Hematopoietic multipotent progenitor cell treated with erythropoietin and hydrocortisone succinate and interleukin-3 and kit ligand, for 17 days (in vitro differentiated cells): ENCODE measurements at regions not wholly inside any gene's neighbourhood (a gene's known extent, or its start where the extent isn't known, plus 50 kb on each side); places are given as distances from the start of the nearest gene placed in this dataset.
"Not testable (repeated sequence)": the region's sequence is repeated elsewhere in the genome, so short reads cannot be mapped to it uniquely, and the experiment has no call there.

Experiments
- DNase-seq: peaks from one replicate; pipeline ENCODE4 v3.0.0-alpha.2; 2015; ENCODE audit warnings: low spot score

GRCh38 chr11:41519696-41520095, 60.2 kb upstream of the LRRC4C start:
- DNase-seq, result no peak

- no peak for DNase-seq
These were observed 62.9 kb upstream of the LRRC4C start for GRCh38 chr11:41522391-41522790.

- DNase-seq, result no peak
These were observed 63.6 kb upstream of the LRRC4C start for GRCh38 chr11:41522899-41523672.

- no peak for DNase-seq
These were observed 68.1 kb upstream of the LRRC4C start for GRCh38 chr11:41527530-41527929.

- no peak for DNase-seq
These were observed 73.0 kb upstream of the LRRC4C start for GRCh38 chr11:41532413-41532812.

- DNase-seq, result no peak
These were observed 74.3 kb upstream of the LRRC4C start for GRCh38 chr11:41533761-41534160.

GRCh38 chr11:41534391-41534790, 74.9 kb upstream of the LRRC4C start:
- no peak for DNase-seq

- no peak for DNase-seq
These were observed 75.4 kb upstream of the LRRC4C start for GRCh38 chr11:41534861-41535260.

GRCh38 chr11:41536021-41536568, 76.6 kb upstream of the LRRC4C start:
- DNase-seq, result no peak

GRCh38 chr11:41544902-41545301, 85.5 kb upstream of the LRRC4C start:
- DNase-seq, result not testable (repeated sequence)

GRCh38 chr11:41578421-41579051, 119.1 kb upstream of the LRRC4C start:
- DNase-seq, result no peak

GRCh38 chr11:41579546-41579945, 120.1 kb upstream of the LRRC4C start:
- DNase-seq, result no peak

- DNase-seq, result no peak
These were observed 150.1 kb upstream of the LRRC4C start for GRCh38 chr11:41609511-41609910.

GRCh38 chr11:41612415-41612814, 153.0 kb upstream of the LRRC4C start:
- DNase-seq, result no peak

- DNase-seq, result no peak
These were observed 153.9 kb upstream of the LRRC4C start for GRCh38 chr11:41613326-41613725.

- no peak for DNase-seq
These were observed 163.4 kb upstream of the LRRC4C start for GRCh38 chr11:41622707-41623359.

GRCh38 chr11:41659985-41660384, 200.5 kb upstream of the LRRC4C start:
- no peak for DNase-seq

GRCh38 chr11:41660585-41660984, 201.1 kb upstream of the LRRC4C start:
- DNase-seq, result no peak

GRCh38 chr11:41665441-41666360, 206.2 kb upstream of the LRRC4C start:
- DNase-seq, result no peak

GRCh38 chr11:41666951-41667653, 207.7 kb upstream of the LRRC4C start:
- no peak for DNase-seq

- DNase-seq, result no peak
These were observed 215.8 kb upstream of the LRRC4C start for GRCh38 chr11:41675205-41675604.
